GM12878 (cell line): ENCODE measurements at regions not wholly inside any gene's neighbourhood (a gene's known extent, or its start where the extent isn't known, plus 50 kb on each side); places are given as distances from the start of the nearest gene placed in this dataset.

Source experiments
- ATAC-seq: fragments of 200-7000 bp; cut with Tn5 transposase; 3 replicates; pipeline ENCODE4 v1.9.1; 2020; ENCODE audit warnings: mild to moderate bottlenecking, moderate library complexity
- BruUV-seq: library from RNA; stranded (reverse); fragments of 400-500 nt; replicated peaks from 2 replicates; lab custom pipeline; 2021; lab: Mats Ljungman, UMichigan
- CTCF ChIA-PET: fragments of 300-600 bp; sonication (Branson Sonifier 250); formaldehyde crosslinking; extraction: SDS; loops from one replicate; lab custom pipeline; 2021; ENCODE audit warnings: inconsistent platforms; lab: Yijun Ruan, JAX
- POLR2A ChIA-PET: fragments of 350-600 bp; formaldehyde crosslinking; extraction: SDS; loops from one replicate; lab custom pipeline; 2021; ENCODE audit warnings: inconsistent platforms; lab: Charles Lee
- RAD21 ChIA-PET: fragments of 300-600 bp; sonication (Branson Sonifier 250); formaldehyde crosslinking; loops from one replicate; lab custom pipeline; 2023; ENCODE audit warnings: antibody characterized with exemption; ENCODE audit not compliant: unreplicated experiment; lab: Charles Lee
- SMC1A ChIA-PET: fragments of 300-600 bp; sonication (Branson Sonifier 250); formaldehyde crosslinking; loops from one replicate; lab custom pipeline; 2023; ENCODE audit not compliant: unreplicated experiment, uncharacterized antibody; lab: Charles Lee
- DNase-seq: peaks from one replicate; pipeline ENCODE4 v3.0.0-alpha.2; 2011; ENCODE audit warnings: low read depth, low spot score
- FAIRE-seq: peaks from 3 replicates; lab custom pipeline; 2011; peaks lifted over from hg19 to GRCh38; lab: Jason Lieb, UNC
- H2AFZ ChIP-seq: 2 replicates; pipeline ENCODE4 v1.6.0; 2011; ENCODE audit warnings: low read depth, low read length, control low read depth; ENCODE audit not compliant: control insufficient read depth
- H3K27ac ChIP-seq: 2 replicates; pipeline ENCODE4 v1.5.1; 2011; ENCODE audit warnings: control low read depth; ENCODE audit not compliant: control insufficient read depth, insufficient read depth
- H3K27me3 ChIP-seq, 2 experiments: replicated peaks in 1 of 2; 2 replicates each; pipeline versions ENCODE4 v1.6.0 to v1.6.1; 2011; ENCODE audit warnings: low read length in 1 of 2; ENCODE audit not compliant: control insufficient read depth in 2 of 2, insufficient read depth in 2 of 2
- H3K36me3 ChIP-seq, 2 experiments: 2 replicates each; pipeline ENCODE4 v1.5.1; 2011; ENCODE audit warnings: low read length in 1 of 2; ENCODE audit not compliant: control insufficient read depth in 2 of 2, insufficient read depth in 2 of 2
- H3K4me1 ChIP-seq: 2 replicates; pipeline ENCODE4 v1.6.1; 2011; ENCODE audit warnings: mild to moderate bottlenecking, low read length, moderate library complexity, mixed read lengths; ENCODE audit not compliant: control insufficient read depth, insufficient read depth
- H3K4me2 ChIP-seq: 2 replicates; pipeline ENCODE4 v1.6.0; 2011; ENCODE audit warnings: control low read depth; ENCODE audit not compliant: control insufficient read depth, insufficient read depth
- H3K4me3 ChIP-seq: fragments of 200-600 bp; sonication (generic); 2 replicates; pipeline ENCODE4 v1.5.1; 2016
- H3K79me2 ChIP-seq: 2 replicates; pipeline ENCODE4 v1.6.0; 2011; ENCODE audit warnings: low read length; ENCODE audit not compliant: control insufficient read depth, insufficient read depth
- H3K9ac ChIP-seq: 2 replicates; pipeline ENCODE4 v1.8.0; 2011; ENCODE audit warnings: low read length, control low read depth, mixed read lengths; ENCODE audit not compliant: control insufficient read depth, insufficient read depth
- H3K9me3 ChIP-seq: replicated peaks from 3 replicates; pipeline ENCODE4 v1.5.1; 2011; ENCODE audit warnings: mild to moderate bottlenecking, low read length; ENCODE audit not compliant: control insufficient read depth, insufficient read depth
- H4K20me1 ChIP-seq: 2 replicates; pipeline ENCODE4 v1.6.0; 2011; ENCODE audit not compliant: control insufficient read depth, insufficient read depth
- E2F4 ChIP-seq: IDR thresholded peaks from 2 replicates; pipeline ENCODE4 v1.6.1; 2012; ENCODE audit warnings: low read depth, low read length, improper control_type of control experiment
- IKZF2 ChIP-seq, 2 experiments: fragments of 450-650 bp; IDR thresholded peaks; 2 replicates each; pipeline ENCODE4 v1.6.1; 2017; ENCODE audit warnings: mild to moderate bottlenecking in 2 of 2, moderate library complexity in 2 of 2
- KAT2A ChIP-seq: conservative IDR thresholded peaks from 2 replicates; pipeline ENCODE4 v1.6.1; 2011; ENCODE audit warnings: low read depth, low read length; ENCODE audit not compliant: control insufficient read depth
- NFIC ChIP-seq: IDR thresholded peaks from 2 replicates; pipeline ENCODE4 v1.6.1; 2012; ENCODE audit warnings: low read depth, mild to moderate bottlenecking, inconsistent platforms, low read length, moderate library complexity
- POLR2AphosphoS5 ChIP-seq: IDR thresholded peaks from 2 replicates; pipeline ENCODE4 v1.6.1; 2011; ENCODE audit warnings: mild to moderate bottlenecking, low read length, inconsistent platforms
- RFX5 ChIP-seq: IDR thresholded peaks from 2 replicates; pipeline ENCODE4 v1.6.1; 2011; ENCODE audit warnings: low read depth, low read length, improper control_type of control experiment
- TBL1XR1 ChIP-seq: IDR thresholded peaks from 2 replicates; pipeline ENCODE4 v1.6.1; 2012; ENCODE audit warnings: low read depth, low read length, improper control_type of control experiment
- ZNF622 ChIP-seq: fragments of 450-650 bp; IDR thresholded peaks from 2 replicates; pipeline ENCODE4 v1.6.1; 2017; ENCODE audit warnings: mild to moderate bottlenecking, inconsistent platforms
- WGBS: methylation state at CpG from one replicate; pipeline ENCODE4 v1.1.6; 2016; ENCODE audit warnings: low lambda C conversion rate; ENCODE audit not compliant: insufficient replicate concordance, insufficient coverage; ENCODE audit errors: missing lambda C conversion rate; 5-methylcytosine and 5-hydroxymethylcytosine counted together
- in situ Hi-C: fragments of 300-500 bp; cut with MboI; formaldehyde crosslinking; loops from 9 replicates; pipeline ENCODE4 v1.14.3; 2018; ENCODE audit warnings: mixed read lengths
- intact Hi-C: fragments of 100-400 bp; cut with micrococcal nuclease; formaldehyde crosslinking; loops from one replicate; pipeline ENCODE4 v1.14.2; 2022; ENCODE audit not compliant: unreplicated experiment
- TF ChIP-seq, protein P1 (sequence below): fragments of 450-650 bp; IDR thresholded peaks from 2 replicates; pipeline ENCODE4 v1.6.1; 2017; ENCODE audit warnings: antibody characterized with exemption, mild to moderate bottlenecking, moderate library complexity
- TF ChIP-seq, protein P2 (sequence below): fragments of 450-650 bp; IDR thresholded peaks from 2 replicates; pipeline ENCODE4 v1.6.1; 2016; ENCODE audit warnings: mild to moderate bottlenecking, moderate library complexity, borderline replicate concordance
- TF ChIP-seq, protein P3 (sequence below): fragments of 150-350 bp; IDR thresholded peaks from 2 replicates; pipeline ENCODE4 v1.6.1; 2016; ENCODE audit warnings: low read depth, low read length

DNA sequence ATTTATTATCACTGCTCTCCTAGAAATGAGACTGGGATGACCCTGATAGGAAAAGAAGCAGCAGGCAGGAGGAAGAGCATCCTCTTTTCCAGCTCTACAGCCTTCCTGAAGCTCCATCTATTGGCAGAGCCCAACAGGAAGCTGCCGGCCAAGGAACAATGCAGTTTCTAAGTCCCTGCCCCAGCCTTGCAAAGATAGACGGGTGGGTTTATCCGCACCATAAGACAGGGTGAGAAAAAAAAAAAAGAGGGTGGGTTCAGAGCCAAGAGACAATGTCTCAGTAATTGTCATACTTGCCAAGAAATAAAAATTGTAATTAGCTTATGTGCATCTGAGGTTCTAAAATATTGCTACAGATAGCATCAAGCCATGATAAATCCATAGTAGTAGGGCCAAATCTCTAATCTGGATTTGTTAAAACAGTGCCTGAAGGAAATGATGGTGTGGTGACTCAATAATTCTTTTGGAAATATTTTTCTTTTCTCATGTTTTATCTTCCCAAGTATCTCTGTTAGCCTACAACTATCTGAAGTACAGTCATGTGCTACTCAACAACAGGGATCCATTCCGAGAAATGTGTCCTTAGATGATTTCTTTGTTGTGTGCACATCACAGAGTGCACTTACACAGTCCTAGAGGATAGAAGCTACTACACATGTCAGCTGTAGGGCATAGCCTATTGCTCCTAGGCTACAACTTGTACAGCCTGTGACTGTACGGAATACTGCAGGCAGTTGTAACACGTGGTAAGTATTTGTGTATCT lies 242.9 kb upstream of the CXCL12 start (continued):
- TF ChIP-seq, protein P1, sequence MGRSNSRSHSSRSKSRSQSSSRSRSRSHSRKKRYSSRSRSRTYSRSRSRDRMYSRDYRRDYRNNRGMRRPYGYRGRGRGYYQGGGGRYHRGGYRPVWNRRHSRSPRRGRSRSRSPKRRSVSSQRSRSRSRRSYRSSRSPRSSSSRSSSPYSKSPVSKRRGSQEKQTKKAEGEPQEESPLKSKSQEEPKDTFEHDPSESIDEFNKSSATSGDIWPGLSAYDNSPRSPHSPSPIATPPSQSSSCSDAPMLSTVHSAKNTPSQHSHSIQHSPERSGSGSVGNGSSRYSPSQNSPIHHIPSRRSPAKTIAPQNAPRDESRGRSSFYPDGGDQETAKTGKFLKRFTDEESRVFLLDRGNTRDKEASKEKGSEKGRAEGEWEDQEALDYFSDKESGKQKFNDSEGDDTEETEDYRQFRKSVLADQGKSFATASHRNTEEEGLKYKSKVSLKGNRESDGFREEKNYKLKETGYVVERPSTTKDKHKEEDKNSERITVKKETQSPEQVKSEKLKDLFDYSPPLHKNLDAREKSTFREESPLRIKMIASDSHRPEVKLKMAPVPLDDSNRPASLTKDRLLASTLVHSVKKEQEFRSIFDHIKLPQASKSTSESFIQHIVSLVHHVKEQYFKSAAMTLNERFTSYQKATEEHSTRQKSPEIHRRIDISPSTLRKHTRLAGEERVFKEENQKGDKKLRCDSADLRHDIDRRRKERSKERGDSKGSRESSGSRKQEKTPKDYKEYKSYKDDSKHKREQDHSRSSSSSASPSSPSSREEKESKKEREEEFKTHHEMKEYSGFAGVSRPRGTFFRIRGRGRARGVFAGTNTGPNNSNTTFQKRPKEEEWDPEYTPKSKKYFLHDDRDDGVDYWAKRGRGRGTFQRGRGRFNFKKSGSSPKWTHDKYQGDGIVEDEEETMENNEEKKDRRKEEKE: no peak
- no peak for TF ChIP-seq IKZF2 (IDR thresholded peaks at IDR 0.05)

DNA sequence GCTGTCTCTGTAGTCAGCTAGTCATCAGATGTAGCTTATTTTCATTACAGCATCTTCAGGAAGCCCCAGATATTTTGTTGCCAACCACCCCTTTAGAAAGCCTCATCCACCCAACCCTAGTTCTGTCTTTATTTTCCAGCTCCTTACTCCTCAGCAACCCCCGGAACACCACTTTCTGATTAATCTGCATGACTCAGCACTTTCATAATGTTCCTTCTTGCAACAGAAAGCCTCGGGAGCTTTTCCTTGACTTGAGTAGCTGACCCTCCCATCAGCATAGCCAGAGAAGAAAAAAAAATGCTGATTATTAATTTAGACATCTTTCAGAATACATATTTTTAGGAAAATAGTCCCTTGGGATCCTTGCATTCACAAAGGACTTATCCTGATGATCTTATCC lies 244.0 kb upstream of the CXCL12 start:
- in situ Hi-C loops: no loop called here
- Histone ChIP-seq H4K20me1 (no peaks in the 10 kb centered on the region), H3K36me3 (no peaks in the 10 kb centered on the region), H3K4me3 (no peak overlapping the region), H3K4me1 (no peaks in the 10 kb centered on the region), H3K4me2 (no peak overlapping the region), H3K27ac (no peak overlapping the region), H3K9me3 (no peaks in the 10 kb centered on the region), H3K9ac (no peak overlapping the region), H3K27me3 (no peaks in the 10 kb centered on the region), H3K79me2 (no peaks in the 10 kb centered on the region), H2AFZ (no peak overlapping the region)
- SMC1A ChIA-PET: no interaction called here
- RAD21 ChIA-PET: no interaction called here
- BruUV-seq: no TSS peak
- WGBS: 23% methylated on average over 2 of the region's 2 CpGs
- POLR2A ChIA-PET: no interaction called here
- CTCF ChIA-PET: no interaction called here
- ATAC-seq: no peak
- intact Hi-C loops: no loop called here
- FAIRE-seq: no peak
- DNase-seq: no peak
- TF ChIP-seq TBL1XR1: no peak
- no peak for TF ChIP-seq RFX5
- no peak for TF ChIP-seq KAT2A
- TF ChIP-seq E2F4: no peak
- TF ChIP-seq, protein P2, sequence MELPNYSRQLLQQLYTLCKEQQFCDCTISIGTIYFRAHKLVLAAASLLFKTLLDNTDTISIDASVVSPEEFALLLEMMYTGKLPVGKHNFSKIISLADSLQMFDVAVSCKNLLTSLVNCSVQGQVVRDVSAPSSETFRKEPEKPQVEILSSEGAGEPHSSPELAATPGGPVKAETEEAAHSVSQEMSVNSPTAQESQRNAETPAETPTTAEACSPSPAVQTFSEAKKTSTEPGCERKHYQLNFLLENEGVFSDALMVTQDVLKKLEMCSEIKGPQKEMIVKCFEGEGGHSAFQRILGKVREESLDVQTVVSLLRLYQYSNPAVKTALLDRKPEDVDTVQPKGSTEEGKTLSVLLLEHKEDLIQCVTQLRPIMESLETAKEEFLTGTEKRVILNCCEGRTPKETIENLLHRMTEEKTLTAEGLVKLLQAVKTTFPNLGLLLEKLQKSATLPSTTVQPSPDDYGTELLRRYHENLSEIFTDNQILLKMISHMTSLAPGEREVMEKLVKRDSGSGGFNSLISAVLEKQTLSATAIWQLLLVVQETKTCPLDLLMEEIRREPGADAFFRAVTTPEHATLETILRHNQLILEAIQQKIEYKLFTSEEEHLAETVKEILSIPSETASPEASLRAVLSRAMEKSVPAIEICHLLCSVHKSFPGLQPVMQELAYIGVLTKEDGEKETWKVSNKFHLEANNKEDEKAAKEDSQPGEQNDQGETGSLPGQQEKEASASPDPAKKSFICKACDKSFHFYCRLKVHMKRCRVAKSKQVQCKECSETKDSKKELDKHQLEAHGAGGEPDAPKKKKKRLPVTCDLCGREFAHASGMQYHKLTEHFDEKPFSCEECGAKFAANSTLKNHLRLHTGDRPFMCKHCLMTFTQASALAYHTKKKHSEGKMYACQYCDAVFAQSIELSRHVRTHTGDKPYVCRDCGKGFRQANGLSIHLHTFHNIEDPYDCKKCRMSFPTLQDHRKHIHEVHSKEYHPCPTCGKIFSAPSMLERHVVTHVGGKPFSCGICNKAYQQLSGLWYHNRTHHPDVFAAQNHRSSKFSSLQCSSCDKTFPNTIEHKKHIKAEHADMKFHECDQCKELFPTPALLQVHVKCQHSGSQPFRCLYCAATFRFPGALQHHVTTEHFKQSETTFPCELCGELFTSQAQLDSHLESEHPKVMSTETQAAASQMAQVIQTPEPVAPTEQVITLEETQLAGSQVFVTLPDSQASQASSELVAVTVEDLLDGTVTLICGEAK: no peak
- TF ChIP-seq, protein P3, sequence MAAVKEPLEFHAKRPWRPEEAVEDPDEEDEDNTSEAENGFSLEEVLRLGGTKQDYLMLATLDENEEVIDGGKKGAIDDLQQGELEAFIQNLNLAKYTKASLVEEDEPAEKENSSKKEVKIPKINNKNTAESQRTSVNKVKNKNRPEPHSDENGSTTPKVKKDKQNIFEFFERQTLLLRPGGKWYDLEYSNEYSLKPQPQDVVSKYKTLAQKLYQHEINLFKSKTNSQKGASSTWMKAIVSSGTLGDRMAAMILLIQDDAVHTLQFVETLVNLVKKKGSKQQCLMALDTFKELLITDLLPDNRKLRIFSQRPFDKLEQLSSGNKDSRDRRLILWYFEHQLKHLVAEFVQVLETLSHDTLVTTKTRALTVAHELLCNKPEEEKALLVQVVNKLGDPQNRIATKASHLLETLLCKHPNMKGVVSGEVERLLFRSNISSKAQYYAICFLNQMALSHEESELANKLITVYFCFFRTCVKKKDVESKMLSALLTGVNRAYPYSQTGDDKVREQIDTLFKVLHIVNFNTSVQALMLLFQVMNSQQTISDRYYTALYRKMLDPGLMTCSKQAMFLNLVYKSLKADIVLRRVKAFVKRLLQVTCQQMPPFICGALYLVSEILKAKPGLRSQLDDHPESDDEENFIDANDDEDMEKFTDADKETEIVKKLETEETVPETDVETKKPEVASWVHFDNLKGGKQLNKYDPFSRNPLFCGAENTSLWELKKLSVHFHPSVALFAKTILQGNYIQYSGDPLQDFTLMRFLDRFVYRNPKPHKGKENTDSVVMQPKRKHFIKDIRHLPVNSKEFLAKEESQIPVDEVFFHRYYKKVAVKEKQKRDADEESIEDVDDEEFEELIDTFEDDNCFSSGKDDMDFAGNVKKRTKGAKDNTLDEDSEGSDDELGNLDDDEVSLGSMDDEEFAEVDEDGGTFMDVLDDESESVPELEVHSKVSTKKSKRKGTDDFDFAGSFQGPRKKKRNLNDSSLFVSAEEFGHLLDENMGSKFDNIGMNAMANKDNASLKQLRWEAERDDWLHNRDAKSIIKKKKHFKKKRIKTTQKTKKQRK: no peak
- no peak for TF ChIP-seq POLR2AphosphoS5
- TF ChIP-seq NFIC: no peak
- no peak for TF ChIP-seq ZNF622
